ENCODE measurements at regions not wholly inside any gene's neighbourhood (a gene's known extent, or its start where the extent isn't known, plus 50 kb on each side); places are given as distances from the start of the nearest gene placed in this dataset.

GRCh38 chr16:64809876-64810629 is 311.8 kb downstream of the CDH11 start:
- TF ChIP-seq, protein P1, sequence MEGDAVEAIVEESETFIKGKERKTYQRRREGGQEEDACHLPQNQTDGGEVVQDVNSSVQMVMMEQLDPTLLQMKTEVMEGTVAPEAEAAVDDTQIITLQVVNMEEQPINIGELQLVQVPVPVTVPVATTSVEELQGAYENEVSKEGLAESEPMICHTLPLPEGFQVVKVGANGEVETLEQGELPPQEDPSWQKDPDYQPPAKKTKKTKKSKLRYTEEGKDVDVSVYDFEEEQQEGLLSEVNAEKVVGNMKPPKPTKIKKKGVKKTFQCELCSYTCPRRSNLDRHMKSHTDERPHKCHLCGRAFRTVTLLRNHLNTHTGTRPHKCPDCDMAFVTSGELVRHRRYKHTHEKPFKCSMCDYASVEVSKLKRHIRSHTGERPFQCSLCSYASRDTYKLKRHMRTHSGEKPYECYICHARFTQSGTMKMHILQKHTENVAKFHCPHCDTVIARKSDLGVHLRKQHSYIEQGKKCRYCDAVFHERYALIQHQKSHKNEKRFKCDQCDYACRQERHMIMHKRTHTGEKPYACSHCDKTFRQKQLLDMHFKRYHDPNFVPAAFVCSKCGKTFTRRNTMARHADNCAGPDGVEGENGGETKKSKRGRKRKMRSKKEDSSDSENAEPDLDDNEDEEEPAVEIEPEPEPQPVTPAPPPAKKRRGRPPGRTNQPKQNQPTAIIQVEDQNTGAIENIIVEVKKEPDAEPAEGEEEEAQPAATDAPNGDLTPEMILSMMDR (IDR thresholded peaks at IDR 0.05), result no peak
- no peak for TF ChIP-seq POLR2A (IDR thresholded peaks at IDR 0.05)
